Thyroid gland (tissue), 4 donors: ENCODE measurements at regions not wholly inside any gene's neighbourhood (a gene's known extent, or its start where the extent isn't known, plus 50 kb on each side); places are given as distances from the start of the nearest gene placed in this dataset.

Experiments
- CTCF ChIP-seq, 6 experiments: fragments of 200-600 bp in 3 of 6; fragments of 450-650 bp in 3 of 6; sonication (generic) in 3 of 6; IDR thresholded peaks; one replicate each; pipeline ENCODE4 v1.5.1; 2016 to 2019; ENCODE audit warnings: antibody characterized with exemption in 6 of 6, mild to moderate bottlenecking in 2 of 6, inconsistent platforms in 1 of 6, moderate library complexity in 1 of 6
- POLR2A ChIP-seq, 2 donors: fragments of 450-650 bp; IDR thresholded peaks; one replicate each; pipeline ENCODE4 v1.6.1; 2017; ENCODE audit warnings: antibody characterized with exemption in 2 of 2, mild to moderate bottlenecking in 2 of 2, moderate library complexity in 1 of 2

- TF ChIP-seq CTCF (IDR thresholded peaks at IDR 0.05) (no peak), POLR2A (IDR thresholded peaks at IDR 0.05) (no peak)
These were observed 198.1 kb upstream of the CSNK1A1L start for GRCh38 chr13:37303606-37304005.
